GM21619 (cell line): ENCODE measurements at regions not wholly inside any gene's neighbourhood (a gene's known extent, or its start where the extent isn't known, plus 50 kb on each side); places are given as distances from the start of the nearest gene placed in this dataset.
"Not testable (repeated sequence)": the region's sequence is repeated elsewhere in the genome, so short reads cannot be mapped to it uniquely, and the experiment has no call there.

ENCODE experiments used
- ATAC-seq: cut with Tn5 transposase; IDR thresholded peaks from one replicate; pipeline ENCODE4 v1.9.1; 2021; ENCODE audit not compliant: unreplicated experiment

GRCh38 chr7:55743454-55743717 lies 119.2 kb downstream of the SEPTIN14 start:
- ATAC-seq: not testable (repeated sequence)

- ATAC-seq: not testable (repeated sequence)
These were observed 119.7 kb downstream of the SEPTIN14 start for GRCh38 chr7:55742651-55743453.

- ATAC-seq: not testable (repeated sequence)
These were observed 120.6 kb downstream of the SEPTIN14 start for GRCh38 chr7:55741721-55742631.

GRCh38 chr7:55740633-55741250 lies 121.8 kb downstream of the SEPTIN14 start:
- not testable (repeated sequence) for ATAC-seq

GRCh38 chr7:55740053-55740452 lies 122.5 kb downstream of the SEPTIN14 start:
- ATAC-seq: not testable (repeated sequence)

GRCh38 chr7:55736641-55737221 lies 125.8 kb downstream of the SEPTIN14 start:
- ATAC-seq: not testable (repeated sequence)

GRCh38 chr7:55733241-55734140 lies 129.1 kb downstream of the SEPTIN14 start:
- ATAC-seq: no peak

GRCh38 chr7:55731931-55732330 lies 130.6 kb downstream of the SEPTIN14 start:
- no peak for ATAC-seq

- ATAC-seq: no peak
These were observed 132.4 kb downstream of the SEPTIN14 start for GRCh38 chr7:55730197-55730596.

- no peak for ATAC-seq
These were observed 139.0 kb downstream of the SEPTIN14 start for GRCh38 chr7:55723621-55723941.

- ATAC-seq: peak; percentile 99
These were observed 139.5 kb downstream of the SEPTIN14 start for GRCh38 chr7:55722874-55723620.

GRCh38 chr7:55721004-55721403 lies 141.5 kb downstream of the SEPTIN14 start:
- ATAC-seq: not testable (repeated sequence)

- ATAC-seq: not testable (repeated sequence)
These were observed 143.1 kb upstream of the VOPP1 start for GRCh38 chr7:55715247-55715867.

- ATAC-seq: not testable (repeated sequence)
These were observed 142.1 kb upstream of the VOPP1 start for GRCh38 chr7:55714370-55714769.

- not testable (repeated sequence) for ATAC-seq
These were observed 138.0 kb upstream of the VOPP1 start for GRCh38 chr7:55710312-55710711.

- ATAC-seq: not testable (repeated sequence)
These were observed 135.7 kb upstream of the VOPP1 start for GRCh38 chr7:55708028-55708427.

GRCh38 chr7:55707410-55707809 lies 135.1 kb upstream of the VOPP1 start:
- not testable (repeated sequence) for ATAC-seq

- not testable (repeated sequence) for ATAC-seq
These were observed 134.3 kb upstream of the VOPP1 start for GRCh38 chr7:55706451-55707195.
